ENCODE measurements at regions not wholly inside any gene's neighbourhood (a gene's known extent, or its start where the extent isn't known, plus 50 kb on each side); places are given as distances from the start of the nearest gene placed in this dataset.
"Not testable (repeated sequence)": the region's sequence is repeated elsewhere in the genome, so short reads cannot be mapped to it uniquely, and the experiment has no call there.

DNA sequence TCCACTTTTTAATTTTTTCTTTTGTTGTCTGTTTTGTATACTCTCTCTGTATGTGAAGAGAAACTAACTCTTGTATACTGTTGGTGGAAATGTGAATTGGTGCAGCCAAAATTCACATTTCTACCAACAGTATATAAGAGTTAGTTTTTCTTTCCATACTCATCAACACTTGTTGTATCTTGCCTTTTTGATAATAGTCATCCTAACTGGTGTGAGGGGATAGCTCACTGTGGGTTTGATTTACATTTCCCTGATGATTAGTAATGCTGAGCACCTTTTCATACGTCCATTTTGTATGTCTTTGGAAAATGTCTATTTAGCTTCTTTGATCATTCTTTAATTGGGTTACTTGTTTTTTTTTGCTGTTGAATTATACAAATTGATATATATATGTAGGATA lies 375.5 kb upstream of the IGFBP3 start:
- DNase-seq (ENCODE audit: low read depth), result no peak

DNA sequence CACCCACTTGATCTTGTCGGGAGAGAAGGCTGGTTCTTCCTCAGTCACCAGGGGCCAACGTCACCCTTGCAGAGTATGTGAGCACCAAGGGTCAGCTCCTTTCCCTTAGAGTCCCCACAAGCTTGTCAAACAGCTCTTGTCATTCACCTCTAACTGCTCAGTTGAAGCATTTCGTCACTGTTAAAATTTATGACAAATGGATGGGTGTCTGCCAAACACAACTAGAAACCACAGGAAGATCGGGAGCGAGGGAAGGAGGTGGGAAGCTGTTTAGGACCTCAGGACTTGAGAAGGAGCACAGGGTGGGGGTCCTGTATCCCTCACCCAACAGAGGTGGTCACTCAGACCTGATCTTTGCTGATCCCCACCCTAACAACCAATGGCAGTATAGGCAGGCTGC lies 373.3 kb upstream of the IGFBP3 start:
- DNase-seq (ENCODE audit: low read depth), result no peak

DNA sequence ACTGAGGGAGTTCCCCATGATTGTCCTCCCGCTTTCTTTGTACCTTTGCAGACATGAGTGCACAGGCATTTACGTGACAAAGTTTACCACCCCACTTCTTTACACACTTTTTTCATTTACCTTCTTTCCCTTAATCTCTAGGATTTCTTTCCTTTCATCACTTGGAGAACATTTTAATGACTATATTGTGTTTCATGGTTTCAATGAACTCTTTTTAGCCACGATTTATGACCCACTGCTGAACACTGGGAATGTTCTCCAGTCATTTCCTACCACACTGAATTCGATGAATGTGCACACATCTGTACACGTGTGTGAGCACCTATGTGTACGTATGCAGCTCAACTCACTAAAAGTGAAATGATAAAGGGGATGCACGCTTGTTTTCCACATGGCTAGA lies 371.7 kb upstream of the IGFBP3 start:
- peak; percentile 34 for DNase-seq (ENCODE audit: low read depth)

DNA sequence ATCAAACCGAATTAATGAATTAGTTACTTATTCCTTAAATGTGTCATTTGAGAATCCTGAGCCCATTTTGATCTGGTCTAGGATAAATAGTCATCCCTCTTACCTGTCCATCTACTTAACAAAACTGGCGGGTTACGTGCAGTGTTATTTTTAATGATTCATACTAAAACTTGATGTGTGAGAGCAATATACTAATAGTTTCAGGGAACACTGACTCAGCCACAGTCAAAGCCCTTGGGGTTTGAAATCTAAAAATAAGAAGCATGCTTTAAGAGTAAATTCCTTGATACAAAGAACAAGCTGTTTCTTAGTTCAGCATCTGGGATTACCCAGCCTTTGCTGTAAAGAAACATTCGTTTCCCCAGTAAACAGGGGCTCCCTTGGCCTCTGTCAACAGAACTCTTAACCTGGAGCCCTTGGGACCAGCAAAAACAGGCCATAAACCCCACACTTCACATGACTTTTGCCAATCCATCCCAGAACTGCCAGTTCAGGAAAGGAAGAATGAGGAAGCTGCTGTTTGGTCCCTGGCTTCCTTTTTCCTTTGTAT lies 370.6 kb upstream of the IGFBP3 start:
- DNase-seq (ENCODE audit: low read depth), result peak; percentile 96

DNA sequence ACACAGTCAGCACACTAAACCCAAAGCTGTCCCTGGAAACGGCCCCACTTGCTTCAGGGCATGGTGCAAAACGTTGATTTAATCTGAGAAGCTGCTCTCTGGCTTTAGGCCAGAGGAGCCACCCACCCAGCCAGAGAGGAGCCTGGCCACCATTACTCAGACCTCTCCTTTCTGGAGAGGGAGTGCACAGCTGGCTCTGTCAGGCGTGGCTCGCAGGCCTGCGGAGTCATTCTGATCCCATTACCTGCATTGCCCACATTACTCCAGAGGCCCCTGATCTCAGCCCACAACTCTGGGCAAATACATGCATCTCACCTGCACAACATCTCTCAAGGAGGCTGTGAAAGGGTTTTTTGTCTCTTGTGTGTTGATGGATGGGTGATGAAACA lies 370.0 kb upstream of the IGFBP3 start:
- DNase-seq (ENCODE audit: low read depth), result peak; percentile 70

DNA sequence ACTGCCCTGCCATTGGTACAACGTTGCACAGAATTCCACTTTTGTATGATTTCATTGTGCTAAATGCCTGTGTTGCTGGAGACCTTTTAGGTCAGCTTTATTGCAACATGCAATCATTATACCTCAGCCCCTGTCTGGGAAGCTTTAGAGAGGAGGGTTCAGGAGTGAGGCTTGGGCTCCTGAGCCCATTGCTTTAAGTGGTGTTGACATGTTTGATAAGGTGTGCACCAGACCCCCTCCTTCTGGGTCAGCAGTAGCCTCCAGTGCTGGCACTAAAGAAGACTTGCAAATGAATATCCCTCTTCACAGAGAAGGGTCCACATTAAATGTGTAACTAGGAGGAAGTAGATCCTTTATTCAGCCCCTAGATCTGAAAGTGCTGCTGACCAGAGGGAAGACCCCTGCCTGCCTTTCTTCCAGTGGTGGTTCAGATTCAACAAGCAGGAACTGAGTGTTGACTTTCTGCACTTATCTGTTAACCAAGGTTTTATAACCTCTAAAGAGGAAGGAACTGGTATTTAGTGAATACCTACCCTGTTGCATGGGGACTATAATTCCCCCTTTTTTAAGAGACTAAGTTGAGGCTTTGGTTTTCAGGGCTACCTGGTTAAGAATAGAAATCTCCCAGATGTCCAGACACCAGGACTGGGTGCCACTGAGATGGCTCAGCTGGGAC lies 369.4 kb upstream of the IGFBP3 start:
- DNase-seq (ENCODE audit: low read depth), result no peak

DNA sequence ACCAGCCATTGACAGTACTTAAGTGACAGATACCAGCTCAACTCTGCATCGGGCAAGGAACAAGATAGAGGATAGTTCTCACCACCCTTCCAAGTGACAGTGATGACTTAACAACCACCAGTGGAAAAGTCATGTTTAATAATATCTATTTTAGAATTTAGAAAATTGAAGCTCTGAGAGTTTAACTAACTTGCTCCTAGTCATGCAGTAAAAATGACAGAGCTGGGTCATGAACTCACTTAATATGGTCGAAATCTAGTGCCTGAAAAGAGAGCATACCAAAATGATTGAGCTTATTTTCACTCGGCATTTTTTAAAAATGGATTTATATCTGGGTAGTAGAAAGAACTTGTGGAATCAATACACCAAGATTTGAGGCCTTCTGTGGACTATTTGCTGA lies 367.8 kb upstream of the IGFBP3 start:
- DNase-seq (ENCODE audit: low read depth), result no peak

DNA sequence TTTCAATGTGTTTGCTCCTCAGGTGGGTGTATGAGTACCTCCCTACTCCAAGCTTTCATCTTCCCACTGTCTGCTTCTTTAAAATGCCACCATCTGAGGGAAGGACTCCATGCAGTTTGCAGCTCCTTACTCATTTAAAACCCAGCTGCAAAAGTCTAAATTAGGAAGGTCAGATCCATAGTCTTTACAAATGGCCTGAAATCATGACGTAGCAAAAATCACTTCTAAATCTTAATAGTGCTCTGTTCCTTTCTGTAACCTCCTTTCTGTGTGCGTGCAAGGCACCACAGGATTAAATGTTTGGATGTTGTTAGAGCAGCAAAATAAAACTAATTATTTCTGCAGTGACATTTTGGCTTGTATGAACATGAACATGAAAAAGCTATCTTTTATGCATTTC lies 366.9 kb upstream of the IGFBP3 start:
- no peak for DNase-seq (ENCODE audit: low read depth)

DNA sequence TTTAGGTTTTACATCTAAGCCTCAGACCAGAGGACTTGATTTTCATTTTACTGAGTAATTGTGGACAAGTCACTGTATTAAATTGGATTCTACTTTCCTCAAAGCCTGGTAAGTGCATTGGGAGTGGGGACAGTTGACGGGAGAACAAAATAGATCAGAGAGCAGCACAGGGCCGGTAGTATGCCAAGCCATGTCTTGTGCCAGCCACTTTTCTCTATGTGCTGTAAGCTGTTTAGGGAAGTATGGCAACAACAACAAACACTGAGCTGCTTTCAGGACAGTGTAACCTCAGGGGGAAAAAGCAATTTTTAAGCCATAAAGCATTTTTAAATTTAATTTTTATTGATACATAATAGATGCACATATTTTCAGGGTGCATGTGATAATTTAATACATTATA lies 365.9 kb upstream of the IGFBP3 start:
- DNase-seq (ENCODE audit: low read depth), result no peak

DNA sequence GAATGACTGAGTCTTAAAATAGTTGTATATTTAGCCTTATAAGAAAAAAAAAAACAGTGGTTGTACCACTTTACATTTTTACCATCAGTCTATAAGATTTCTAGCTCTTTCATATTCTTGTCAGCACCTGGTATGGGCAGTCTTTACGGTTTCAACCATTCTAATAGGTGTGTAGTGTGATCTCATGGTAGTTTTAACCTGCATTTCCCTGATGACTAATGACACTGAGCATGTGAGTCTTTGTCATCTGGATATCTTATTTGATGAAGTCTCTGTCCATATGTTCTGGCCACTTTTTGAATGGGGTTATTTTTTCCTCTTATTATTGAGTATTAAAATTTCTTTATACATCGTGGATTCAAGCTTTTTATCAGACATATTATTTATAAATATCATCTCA lies 365.3 kb upstream of the IGFBP3 start:
- DNase-seq (ENCODE audit: low read depth), result peak; percentile 50

DNA sequence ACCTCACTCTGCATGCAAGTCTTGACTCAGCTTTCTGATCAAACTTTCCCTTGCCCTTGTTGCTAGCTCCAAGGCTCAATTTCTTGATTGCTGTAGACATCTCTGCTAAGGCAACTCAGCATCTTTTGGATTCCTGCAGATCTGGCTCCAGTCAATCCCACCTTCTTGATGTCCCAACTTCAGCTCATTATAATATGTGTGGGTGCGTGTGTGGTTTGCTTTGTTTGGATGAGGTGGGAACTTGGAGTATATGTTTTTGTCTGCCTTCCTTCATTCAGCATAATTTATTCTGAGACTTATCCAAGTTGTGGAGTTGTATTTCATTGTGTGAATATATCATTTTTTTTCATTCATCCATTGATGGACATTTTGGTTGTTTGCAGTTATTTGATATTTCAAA lies 364.8 kb upstream of the IGFBP3 start:
- peak; percentile 62 for DNase-seq (ENCODE audit: low read depth)

DNA sequence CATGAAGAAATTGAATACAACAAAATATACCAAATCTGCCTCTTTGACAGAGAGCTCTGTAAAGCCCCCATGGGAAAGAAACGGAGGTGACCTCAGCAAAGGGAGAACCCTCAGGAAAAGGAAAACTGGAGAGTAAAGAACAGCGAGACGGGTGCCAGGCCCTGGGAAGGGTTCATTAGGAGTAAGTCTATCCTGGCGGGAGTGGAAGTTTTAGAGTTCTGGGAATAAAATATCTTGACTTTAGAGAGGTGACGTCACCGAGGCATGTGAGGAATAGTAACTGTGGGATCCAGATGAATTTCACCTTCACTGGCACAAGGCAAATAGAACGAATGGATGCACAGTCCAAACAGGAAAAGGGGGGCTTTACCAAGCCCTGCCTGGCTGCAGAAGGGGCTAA lies 362.8 kb upstream of the IGFBP3 start:
- DNase-seq (ENCODE audit: low read depth), result peak; percentile 50

DNA sequence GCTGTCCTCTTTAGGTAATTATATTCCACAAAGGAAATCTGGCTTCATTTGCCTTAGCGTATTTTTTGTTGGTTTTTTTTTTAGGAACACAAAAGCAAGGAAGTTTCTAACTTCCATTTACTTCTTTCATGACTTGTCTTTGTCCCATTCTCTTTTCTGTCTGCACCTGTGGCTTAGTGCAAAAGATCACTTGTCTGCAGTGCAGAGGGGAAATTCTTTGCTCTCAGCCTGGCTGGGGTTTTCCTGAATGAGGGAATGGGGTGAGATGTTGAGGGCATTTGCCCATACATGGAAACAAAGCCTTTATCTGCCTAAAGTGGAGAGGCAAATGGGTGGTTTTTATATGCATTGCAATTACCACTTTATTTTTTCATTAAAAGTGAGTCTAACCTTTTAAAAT lies 361.1 kb upstream of the IGFBP3 start:
- peak; percentile 61 for DNase-seq (ENCODE audit: low read depth)

DNA sequence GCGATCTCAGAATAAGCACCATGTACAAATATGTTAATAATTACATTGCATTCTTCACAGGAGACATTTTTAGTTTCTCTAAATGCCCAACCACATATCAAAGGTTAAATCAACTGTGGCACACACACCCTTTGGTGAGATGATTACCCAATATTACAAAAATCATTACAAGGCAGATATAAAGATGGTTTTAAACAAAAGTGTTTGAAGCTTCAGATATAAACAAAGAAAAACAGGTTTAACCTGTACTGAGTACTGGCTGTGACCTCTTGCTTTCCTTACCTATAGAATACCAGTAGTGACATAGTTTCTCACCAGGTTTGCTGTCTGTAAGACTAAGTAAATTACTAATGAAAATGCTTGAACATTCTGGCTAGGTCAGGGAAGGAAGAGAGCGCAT lies 360.0 kb upstream of the IGFBP3 start:
- peak; percentile 91 for DNase-seq (ENCODE audit: low read depth)

DNA sequence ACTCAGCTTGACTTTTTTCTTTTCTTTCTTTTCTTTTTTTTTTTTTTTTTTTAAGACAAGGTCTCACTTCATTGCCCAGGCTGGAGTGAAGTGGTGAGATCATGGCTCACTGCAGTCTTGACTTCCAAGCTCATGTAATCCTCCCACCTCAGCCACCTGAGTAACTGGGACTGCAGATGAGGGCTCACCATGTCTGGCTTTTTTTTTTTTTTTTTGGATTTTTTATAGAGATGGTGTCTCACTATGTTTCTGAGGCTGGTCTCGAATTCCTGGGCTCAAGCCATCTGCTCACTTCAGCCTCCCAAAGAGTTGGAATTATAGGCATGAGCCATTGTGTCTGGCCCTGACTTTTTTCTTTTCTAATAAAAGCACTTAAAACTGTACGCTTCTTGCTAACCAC lies 358.2 kb upstream of the IGFBP3 start:
- DNase-seq (ENCODE audit: low read depth), result peak; percentile 86

DNA sequence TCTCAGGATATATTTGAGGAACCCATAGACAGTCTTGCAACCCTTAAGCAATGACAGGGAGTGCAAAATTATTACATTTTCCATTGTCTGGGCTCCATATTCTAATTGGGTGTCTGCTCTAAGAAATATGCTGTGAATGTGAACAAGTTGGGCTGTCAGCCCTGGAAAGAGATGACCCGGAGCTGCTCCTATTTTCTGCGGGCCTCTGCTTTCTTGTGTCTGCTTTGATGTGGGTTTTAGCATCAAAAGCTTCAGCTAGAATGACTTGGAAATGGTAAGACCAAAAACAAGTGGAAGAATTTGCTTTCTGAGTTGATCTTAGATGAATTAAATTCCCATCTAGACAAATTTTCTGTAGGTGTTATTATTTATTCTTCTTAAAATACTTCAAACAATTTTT lies 343.6 kb upstream of the IGFBP3 start:
- no peak for DNase-seq (ENCODE audit: low read depth)

DNA sequence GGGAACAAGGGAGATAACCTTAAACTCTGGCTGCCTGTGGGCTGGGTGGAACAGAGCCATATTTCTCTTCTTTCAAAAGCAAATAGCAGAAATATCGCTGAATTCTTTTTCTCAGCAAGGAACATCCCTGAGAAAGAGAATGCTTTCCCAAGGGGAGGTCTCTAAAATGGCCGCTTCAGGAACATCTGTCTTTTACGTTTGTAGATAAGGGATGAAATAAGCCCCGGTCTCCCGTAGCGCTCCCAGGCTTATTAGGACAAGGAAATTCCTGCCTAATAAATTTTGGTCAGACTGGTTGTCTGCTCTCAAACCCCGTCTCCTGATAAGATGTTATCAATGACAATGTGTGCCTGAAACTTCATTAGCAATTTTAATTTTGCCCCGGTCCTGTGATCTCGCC lies 340.6 kb upstream of the IGFBP3 start:
- DNase-seq (ENCODE audit: low read depth), result not testable (repeated sequence)

DNA sequence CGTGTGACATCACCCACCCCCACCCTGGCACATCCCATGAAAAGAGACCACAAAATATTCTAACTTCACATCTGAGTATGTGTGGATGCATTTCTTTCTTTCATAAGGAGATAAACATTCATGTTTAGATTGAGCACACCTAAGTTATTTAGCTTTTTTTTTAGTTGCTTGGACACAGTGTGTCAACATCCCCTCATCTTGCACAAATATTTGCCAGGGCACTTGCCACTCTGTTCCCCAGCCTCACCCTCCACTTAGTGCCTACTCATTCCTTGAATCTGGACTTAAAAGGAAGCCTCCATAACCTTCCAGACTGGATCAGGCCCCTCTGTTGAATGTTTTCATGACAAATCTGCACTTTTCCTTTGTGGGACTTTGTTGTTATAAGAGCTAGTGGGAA lies 338.9 kb upstream of the IGFBP3 start:
- no peak for DNase-seq (ENCODE audit: low read depth)

DNA sequence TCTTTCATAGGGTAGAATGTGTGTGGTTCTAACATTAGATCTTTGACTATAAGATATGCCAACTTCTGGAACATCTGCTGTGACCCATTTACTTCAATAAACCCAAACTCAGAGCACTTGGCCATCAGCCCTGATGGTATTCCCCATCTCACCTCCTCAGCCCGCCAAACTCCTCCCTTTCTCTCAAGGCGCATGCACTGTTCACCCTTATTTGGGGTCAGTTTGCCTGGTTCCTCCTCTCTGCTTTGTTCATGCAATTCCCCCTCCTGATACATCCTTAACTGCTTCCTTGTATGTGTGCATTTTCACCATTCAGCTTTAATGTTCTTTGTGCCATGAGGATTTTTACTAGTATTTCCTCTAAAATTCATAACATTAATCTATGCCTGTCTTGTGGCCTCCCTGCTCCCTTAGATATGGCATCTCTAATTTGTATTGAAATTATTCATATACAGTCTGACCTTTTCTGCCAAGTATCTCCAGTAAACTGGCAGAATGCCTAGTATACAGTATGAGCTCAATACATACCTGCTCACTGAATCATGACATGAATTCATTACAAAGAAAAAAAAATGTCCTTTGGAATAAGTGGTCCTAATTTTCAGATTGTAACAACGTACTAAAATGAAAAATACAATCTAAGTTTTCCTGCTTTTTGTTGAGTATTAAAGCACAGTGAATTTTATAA lies 336.8 kb upstream of the IGFBP3 start:
- DNase-seq (ENCODE audit: low read depth), result peak; percentile 77

DNA sequence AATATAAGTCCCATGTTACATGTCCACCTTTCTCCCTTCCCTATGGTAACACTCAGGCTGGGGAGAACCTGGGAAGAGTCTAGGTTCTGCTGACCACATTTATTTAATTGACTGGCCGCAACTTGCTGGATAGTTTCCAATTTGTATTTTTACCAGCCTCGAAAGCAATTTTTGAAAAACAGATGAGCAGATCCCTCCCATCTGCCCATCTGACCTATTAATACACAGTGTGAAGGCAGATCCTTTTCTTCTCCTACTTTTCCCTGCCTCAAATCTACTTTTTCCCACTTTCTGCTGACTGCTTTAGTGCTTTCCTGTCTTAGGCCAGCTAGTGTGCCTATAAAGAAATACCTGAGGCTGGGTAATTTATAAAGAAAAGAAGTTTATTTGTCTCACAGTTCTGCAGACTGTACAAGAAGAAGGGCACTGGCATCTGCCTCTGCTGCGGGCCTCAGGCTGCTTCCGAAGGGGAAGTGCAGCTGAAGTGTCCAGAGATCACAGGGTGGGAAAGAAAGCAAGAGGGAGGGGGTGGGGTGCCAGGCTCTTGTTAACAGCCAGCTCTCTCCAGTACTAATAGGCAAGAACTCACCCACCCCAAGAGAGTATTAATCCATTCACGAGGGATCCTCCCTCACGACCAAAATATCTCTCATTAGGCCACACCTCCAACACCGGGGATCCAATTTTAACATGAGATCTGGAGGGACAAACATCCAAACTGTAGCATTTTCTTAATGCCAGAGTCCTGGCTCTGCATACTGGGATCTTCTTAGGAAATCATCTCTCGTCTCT lies 336.0 kb upstream of the IGFBP3 start:
- DNase-seq (ENCODE audit: low read depth), result no peak

DNA sequence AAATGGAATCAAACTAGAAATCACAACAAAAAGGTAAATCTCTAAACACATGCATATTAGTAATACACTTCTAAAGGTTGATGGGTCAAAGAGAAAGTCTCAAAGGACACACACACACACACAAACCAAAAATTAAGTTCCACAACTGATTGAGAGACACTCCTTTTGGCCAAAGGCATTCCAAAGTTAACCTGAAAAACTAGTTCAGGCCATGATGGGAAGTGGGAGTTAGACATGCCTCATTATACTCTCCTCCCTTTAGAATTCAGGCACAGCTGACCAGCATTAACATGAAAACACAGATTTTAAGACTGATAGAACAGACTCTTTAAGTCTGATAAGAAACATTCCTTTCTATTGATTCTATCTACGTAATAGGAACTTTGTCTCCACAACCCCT lies 332.4 kb upstream of the IGFBP3 start:
- no peak for DNase-seq (ENCODE audit: low read depth)

DNA sequence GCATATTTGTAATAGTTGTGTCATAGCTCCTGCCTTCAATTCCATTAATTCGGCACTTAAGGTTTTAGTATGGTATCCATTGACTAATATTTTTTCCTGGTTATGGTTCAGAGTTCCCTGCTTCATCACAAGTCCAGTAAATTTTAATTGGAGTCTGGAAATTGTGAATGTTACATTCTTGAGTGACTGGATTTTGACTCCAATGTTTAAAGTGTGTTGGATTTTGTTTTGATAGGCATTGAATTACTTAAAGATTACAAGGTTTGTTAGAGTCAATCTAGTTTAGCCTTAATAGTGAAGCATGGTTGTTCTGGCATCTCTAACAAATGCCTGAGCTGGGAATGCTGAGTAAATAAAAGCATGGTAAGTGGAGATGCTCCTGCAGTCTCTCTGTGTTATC lies 326.6 kb upstream of the IGFBP3 start:
- DNase-seq (ENCODE audit: low read depth), result no peak

DNA sequence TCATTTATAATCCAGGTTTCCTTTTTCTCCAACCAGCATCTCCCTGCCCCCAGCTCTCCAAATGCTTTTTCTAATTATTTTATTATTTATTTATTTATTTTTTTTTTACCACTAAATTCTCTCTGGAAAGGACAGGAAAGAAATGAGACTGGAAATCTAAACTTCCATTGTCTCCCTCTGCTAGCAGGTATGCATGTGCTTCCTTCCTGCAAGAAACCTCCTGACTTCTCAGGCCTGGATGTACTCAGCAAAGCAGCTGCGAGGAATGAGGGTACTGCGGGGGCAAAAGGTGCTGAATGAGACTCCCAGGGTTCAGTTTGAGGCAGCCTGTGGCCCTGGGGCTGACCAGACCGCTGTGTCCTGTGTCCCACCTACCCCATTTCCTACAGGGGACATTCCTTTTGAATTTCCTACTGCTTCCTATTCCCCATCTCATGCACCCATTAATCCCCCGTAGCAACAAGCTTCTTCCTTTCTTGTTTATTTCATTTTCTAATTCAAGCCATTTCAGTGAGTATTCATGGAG lies 324.6 kb upstream of the IGFBP3 start:
- DNase-seq (ENCODE audit: low read depth), result no peak

Data from renal cortical epithelial cell (primary cell).